Esophagus muscularis mucosa (tissue), 3 donors: ENCODE measurements at regions not wholly inside any gene's neighbourhood (a gene's known extent, or its start where the extent isn't known, plus 50 kb on each side); places are given as distances from the start of the nearest gene placed in this dataset.

Source experiments
- EP300 ChIP-seq: sonication (generic); formaldehyde crosslinking; IDR thresholded peaks from one replicate; pipeline ENCODE4 v1.6.1; 2017; ENCODE audit warnings: antibody characterized with exemption
- TF ChIP-seq, protein P1 (sequence below), 3 experiments: fragments of 200-600 bp in 2 of 3; fragments of 450-650 bp in 1 of 3; sonication (generic) in 2 of 3; IDR thresholded peaks; one replicate each; pipeline ENCODE4 v1.5.1; 2017 to 2019; ENCODE audit warnings: antibody characterized with exemption in 3 of 3, mild to moderate bottlenecking in 2 of 3, moderate library complexity in 1 of 3

DNA sequence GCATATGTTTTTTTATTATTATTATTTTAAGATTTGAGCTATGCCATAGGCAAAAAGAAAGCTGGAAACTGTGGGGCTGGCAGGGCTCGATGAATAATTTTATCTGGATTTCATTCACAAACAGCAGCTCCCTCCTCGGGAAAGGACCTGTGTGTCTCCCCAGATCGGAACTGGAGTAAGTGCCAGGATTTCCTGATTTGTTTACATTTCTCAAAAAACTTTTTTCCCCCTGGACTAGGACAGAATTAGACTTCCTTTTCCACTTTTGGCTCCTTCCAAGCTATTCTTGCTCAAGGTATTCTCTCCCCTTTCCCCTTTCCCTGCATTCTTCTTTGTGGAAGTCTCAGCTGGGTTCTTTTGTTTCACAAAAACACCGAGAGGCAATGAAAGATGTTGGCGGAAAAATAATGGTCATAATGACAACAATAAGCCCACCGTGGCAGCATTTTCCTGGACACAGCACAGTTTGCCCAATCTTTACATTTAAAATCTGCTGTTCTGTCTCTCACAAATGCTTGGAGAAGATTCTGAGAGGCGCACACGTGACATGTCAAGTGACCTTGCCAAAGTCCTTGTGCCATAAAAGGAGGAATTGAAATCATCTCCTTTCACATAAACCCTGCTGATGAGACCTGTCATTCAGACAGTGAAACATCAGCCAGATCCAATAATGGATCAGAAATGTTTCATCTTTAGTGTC, 85.8 kb upstream of the PREP start:
- TF ChIP-seq, protein P1, sequence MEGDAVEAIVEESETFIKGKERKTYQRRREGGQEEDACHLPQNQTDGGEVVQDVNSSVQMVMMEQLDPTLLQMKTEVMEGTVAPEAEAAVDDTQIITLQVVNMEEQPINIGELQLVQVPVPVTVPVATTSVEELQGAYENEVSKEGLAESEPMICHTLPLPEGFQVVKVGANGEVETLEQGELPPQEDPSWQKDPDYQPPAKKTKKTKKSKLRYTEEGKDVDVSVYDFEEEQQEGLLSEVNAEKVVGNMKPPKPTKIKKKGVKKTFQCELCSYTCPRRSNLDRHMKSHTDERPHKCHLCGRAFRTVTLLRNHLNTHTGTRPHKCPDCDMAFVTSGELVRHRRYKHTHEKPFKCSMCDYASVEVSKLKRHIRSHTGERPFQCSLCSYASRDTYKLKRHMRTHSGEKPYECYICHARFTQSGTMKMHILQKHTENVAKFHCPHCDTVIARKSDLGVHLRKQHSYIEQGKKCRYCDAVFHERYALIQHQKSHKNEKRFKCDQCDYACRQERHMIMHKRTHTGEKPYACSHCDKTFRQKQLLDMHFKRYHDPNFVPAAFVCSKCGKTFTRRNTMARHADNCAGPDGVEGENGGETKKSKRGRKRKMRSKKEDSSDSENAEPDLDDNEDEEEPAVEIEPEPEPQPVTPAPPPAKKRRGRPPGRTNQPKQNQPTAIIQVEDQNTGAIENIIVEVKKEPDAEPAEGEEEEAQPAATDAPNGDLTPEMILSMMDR (IDR thresholded peaks at IDR 0.05): no peak
- no peak for TF ChIP-seq EP300
